ENCODE measurements at regions not wholly inside any gene's neighbourhood (a gene's known extent, or its start where the extent isn't known, plus 50 kb on each side); places are given as distances from the start of the nearest gene placed in this dataset.

GRCh38 chrX:149124526-149125108 is 380.5 kb downstream of the IDS start:
- DNase-seq (ENCODE audit: low read depth, low spot score) (no peak), ATAC-seq (peak; percentile 53), FAIRE-seq (no peak)
- Histone ChIP-seq H3K27ac (ENCODE audit: control insufficient read depth, insufficient read depth) (no peak overlapping the region), H3K36me3 (ENCODE audit: control insufficient read depth in 2 of 2, insufficient read depth in 2 of 2, low read length in 1 of 2) (no peaks in the 10 kb centered on the region), H3K27me3 (replicated peaks in 1 of 2; ENCODE audit: control insufficient read depth in 2 of 2, insufficient read depth in 2 of 2, low read length in 1 of 2) (no peaks in the 10 kb centered on the region), H4K20me1 (ENCODE audit: control insufficient read depth, insufficient read depth) (no peaks in the 10 kb centered on the region), H3K9me3 (replicated peaks; ENCODE audit: control insufficient read depth, insufficient read depth, low read length) (no peaks in the 10 kb centered on the region), H3K79me2 (ENCODE audit: control insufficient read depth, insufficient read depth, low read length) (no peaks in the 10 kb centered on the region), H3K4me3 (no peak overlapping the region), H3K4me2 (ENCODE audit: control insufficient read depth, insufficient read depth) (no peak overlapping the region), H2AFZ (ENCODE audit: control insufficient read depth, low read depth, low read length) (no peak overlapping the region), H3K9ac (ENCODE audit: control insufficient read depth, insufficient read depth, low read length) (no peak overlapping the region), H3K4me1 (ENCODE audit: control insufficient read depth, insufficient read depth, low read length) (no peaks in the 10 kb centered on the region)
- ChIA-PET POLR2A (no interaction called here), RAD21 (ENCODE audit: unreplicated experiment) (interaction anchor here (1.0 kb wide), 1 partner anchor 19 kb away, joined by 3 read pairs; no protein-coding TSS in a partner anchor), SMC1A (ENCODE audit: uncharacterized antibody, unreplicated experiment) (no interaction called here), CTCF (no interaction called here)
- intact Hi-C loops (cut with micrococcal nuclease; ENCODE audit: unreplicated experiment): loop anchor here (5.0 to 10.0 kb wide), 4 partner anchors 73 to 210 kb away; no protein-coding TSS in a partner anchor
- 2% methylated on average over 3 of the region's 3 CpGs for WGBS (ENCODE audit: insufficient coverage, insufficient replicate concordance, low lambda C conversion rate, missing lambda C conversion rate)
- in situ Hi-C loops (cut with MboI): no loop called here
- BruUV-seq (replicated peaks): no TSS peak
- TF ChIP-seq ZNF384 (IDR thresholded peaks at IDR 0.05; ENCODE audit: borderline replicate concordance, low read depth, low read length) (0 out of 2 replicates have a peak, but pooled peaks have one; percentile 36), NR2C1 (IDR thresholded peaks at IDR 0.05) (no peak), RUNX3 (IDR thresholded peaks at IDR 0.05; ENCODE audit: low read length) (peak; percentile 15; the same call in 1 of the 2 replicates), PRDM15 (CRISPR knock-in tag; IDR thresholded peaks at IDR 0.05) (peak; percentile 64; the same call in 1 of the 2 replicates), STAT1 (conservative IDR thresholded peaks at IDR 0.05) (no peak), YY1 (IDR thresholded peaks at IDR 0.05; ENCODE audit: low read depth, low read length) (0 out of 2 replicates have a peak, but pooled peaks have one; percentile 32), CEBPB (IDR thresholded peaks at IDR 0.05; ENCODE audit: borderline replicate concordance in 1 of 2, low read depth in 2 of 2, low read length in 2 of 2) (peak in 1 of 2 experiments; percentile 41; a peak in 1 of 4 replicates), ZNF592 (IDR thresholded peaks at IDR 0.05) (peak; percentile 99), IRF5 (IDR thresholded peaks at IDR 0.05; ENCODE audit: borderline replicate concordance) (no peak), ZNF687 (IDR thresholded peaks at IDR 0.05) (peak; percentile 99)

Measured in GM12878 (cell line).